CD8-positive, alpha-beta memory T cell (primary cell): ENCODE measurements at regions not wholly inside any gene's neighbourhood (a gene's known extent, or its start where the extent isn't known, plus 50 kb on each side); places are given as distances from the start of the nearest gene placed in this dataset.

Source experiments
- CTCF ChIA-PET: fragments of 350-600 bp; sonication (Branson Sonifier 250); formaldehyde crosslinking; loops from one replicate; lab custom pipeline; 2021; ENCODE audit warnings: antibody characterized with exemption; lab: Charles Lee
- POLR2A ChIA-PET: fragments of 350-600 bp; sonication (Branson Sonifier 250); formaldehyde crosslinking; loops from one replicate; lab custom pipeline; 2021; ENCODE audit warnings: antibody characterized with exemption; lab: Charles Lee
- DNase-seq, 5 donors: peaks; one replicate each; pipeline versions ENCODE4 v3.0.0 to v3.0.0-alpha.2; 2020 to 2022; ENCODE audit warnings: mixed read lengths in 1 of 5
- H3K27ac ChIP-seq: one replicate; pipeline ENCODE4 v1.7.0; 2013; ENCODE audit warnings: low read depth, mild to moderate bottlenecking, low read length, moderate library complexity
- H3K27me3 ChIP-seq: 2 replicates; pipeline ENCODE4 v1.7.0; 2013; ENCODE audit warnings: low read length, mild to moderate bottlenecking; ENCODE audit not compliant: insufficient read depth, poor library complexity, severe bottlenecking
- H3K36me3 ChIP-seq: 2 replicates; pipeline ENCODE4 v1.7.0; 2013; ENCODE audit warnings: mild to moderate bottlenecking, low read length, moderate library complexity; ENCODE audit not compliant: insufficient read depth
- H3K4me1 ChIP-seq: 2 replicates; pipeline ENCODE4 v1.7.0; 2013; ENCODE audit warnings: mild to moderate bottlenecking, low read length, moderate library complexity; ENCODE audit not compliant: insufficient read depth
- H3K4me3 ChIP-seq: 2 replicates; pipeline ENCODE4 v1.7.0; 2013; ENCODE audit warnings: mild to moderate bottlenecking, low read length
- H3K9me3 ChIP-seq: 2 replicates; pipeline ENCODE4 v1.7.0; 2013; ENCODE audit warnings: mild to moderate bottlenecking, low read length
- H3K27ac Mint-ChIP-seq, 8 donors: one replicate each; pipeline ENCODE4 v1.8.0; 2020 to 2021; ENCODE audit warnings: mixed read lengths in 8 of 8, mild to moderate bottlenecking in 6 of 8, inconsistent platforms in 3 of 8, moderate library complexity in 3 of 8
- H3K27me3 Mint-ChIP-seq, 2 donors: one replicate each; pipeline ENCODE4 v1.8.0; 2020 to 2021; ENCODE audit warnings: mixed read lengths in 2 of 2, mild to moderate bottlenecking in 1 of 2, moderate library complexity in 1 of 2
- H3K36me3 Mint-ChIP-seq, 3 donors: one replicate each; pipeline ENCODE4 v1.8.0; 2020 to 2021; ENCODE audit warnings: mixed read lengths in 3 of 3, inconsistent platforms in 1 of 3, mild to moderate bottlenecking in 1 of 3
- H3K4me1 Mint-ChIP-seq, 3 donors: one replicate each; pipeline ENCODE4 v1.8.0; 2020 to 2021; ENCODE audit warnings: mixed read lengths in 3 of 3, inconsistent platforms in 1 of 3, mild to moderate bottlenecking in 1 of 3
- H3K4me3 Mint-ChIP-seq, 7 donors: one replicate each; pipeline ENCODE4 v1.8.0; 2020 to 2021; ENCODE audit warnings: mixed read lengths in 7 of 7, mild to moderate bottlenecking in 6 of 7, moderate library complexity in 4 of 7, inconsistent platforms in 2 of 7
- H3K9me3 Mint-ChIP-seq, 5 donors: one replicate each; pipeline ENCODE4 v1.8.0; 2020 to 2022; ENCODE audit warnings: mixed read lengths in 5 of 5, mild to moderate bottlenecking in 3 of 5, moderate library complexity in 2 of 5, inconsistent platforms in 1 of 5

- no peaks in the 10 kb centered on the region for H3K4me1 ChIP-seq
- H3K4me1 Mint-ChIP-seq, result no peaks in the 10 kb centered on the region
- H3K4me3 ChIP-seq, result no peak overlapping the region
- H3K4me3 Mint-ChIP-seq, result no peak overlapping the region
- no peaks in the 10 kb centered on the region for H3K36me3 ChIP-seq
- no peak for DNase-seq
- peaks cover 8 to 47% of the 10 kb centered on the region in 2 donors for H3K27me3 Mint-ChIP-seq
- ChIA-PET POLR2A (no interaction called here), CTCF (no interaction called here)
- H3K27me3 ChIP-seq, result no peaks in the 10 kb centered on the region
- peaks cover 0 to 6% (median 0%) of the 10 kb centered on the region in 5 donors for H3K9me3 Mint-ChIP-seq
- H3K27ac ChIP-seq, result no peak overlapping the region
- H3K9me3 ChIP-seq, result no peaks in the 10 kb centered on the region
- no peak overlapping the region for H3K27ac Mint-ChIP-seq
- no peaks in the 10 kb centered on the region for H3K36me3 Mint-ChIP-seq
Observed at GRCh38 chr6:79755967-79756366, 124.8 kb downstream of the SH3BGRL2 start.
